Epithelial cell of esophagus (primary cell): ENCODE measurements at regions not wholly inside any gene's neighbourhood (a gene's known extent, or its start where the extent isn't known, plus 50 kb on each side); places are given as distances from the start of the nearest gene placed in this dataset.
A peak's percentile ranks its signal among the peaks of the same experiment; 100 is the strongest.
"Not testable (repeated sequence)": the region's sequence is repeated elsewhere in the genome, so short reads cannot be mapped to it uniquely, and the experiment has no call there.

Experiments
- DNase-seq: peaks from one replicate; pipeline ENCODE4 v3.0.0; 2010; ENCODE audit warnings: low read depth
- H3K4me3 ChIP-seq: 2 replicates; pipeline ENCODE4 v1.5.1; 2011; ENCODE audit warnings: mild to moderate bottlenecking, low read length, control low read depth
- TF ChIP-seq, protein P1 (sequence below): IDR thresholded peaks from 2 replicates; pipeline ENCODE4 v1.5.1; 2011; ENCODE audit warnings: low read depth, mild to moderate bottlenecking, low read length, control low read depth, inconsistent platforms; ENCODE audit not compliant: insufficient read depth; ENCODE audit errors: missing control alignments

DNA sequence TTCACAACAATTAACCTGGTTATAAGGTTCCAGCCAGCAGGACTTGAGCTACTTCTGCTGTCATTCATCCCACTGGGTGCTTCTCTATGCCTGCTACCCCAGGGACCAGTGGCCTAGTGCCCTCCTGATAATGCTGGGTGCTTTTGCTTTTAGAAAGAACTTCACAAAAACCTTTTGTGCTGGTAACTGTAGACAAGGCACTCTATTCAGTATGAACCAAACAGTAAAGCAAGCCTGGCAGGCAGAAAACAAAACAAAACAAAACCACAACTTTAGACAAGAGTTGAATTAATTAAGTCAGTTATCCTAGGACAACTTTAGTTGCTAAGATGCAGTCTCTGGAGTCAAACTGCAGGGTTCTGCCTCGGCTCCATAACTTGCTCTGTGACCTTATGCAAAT is 61.9 kb upstream of the ADGRL2 start:
- TF ChIP-seq, protein P1, sequence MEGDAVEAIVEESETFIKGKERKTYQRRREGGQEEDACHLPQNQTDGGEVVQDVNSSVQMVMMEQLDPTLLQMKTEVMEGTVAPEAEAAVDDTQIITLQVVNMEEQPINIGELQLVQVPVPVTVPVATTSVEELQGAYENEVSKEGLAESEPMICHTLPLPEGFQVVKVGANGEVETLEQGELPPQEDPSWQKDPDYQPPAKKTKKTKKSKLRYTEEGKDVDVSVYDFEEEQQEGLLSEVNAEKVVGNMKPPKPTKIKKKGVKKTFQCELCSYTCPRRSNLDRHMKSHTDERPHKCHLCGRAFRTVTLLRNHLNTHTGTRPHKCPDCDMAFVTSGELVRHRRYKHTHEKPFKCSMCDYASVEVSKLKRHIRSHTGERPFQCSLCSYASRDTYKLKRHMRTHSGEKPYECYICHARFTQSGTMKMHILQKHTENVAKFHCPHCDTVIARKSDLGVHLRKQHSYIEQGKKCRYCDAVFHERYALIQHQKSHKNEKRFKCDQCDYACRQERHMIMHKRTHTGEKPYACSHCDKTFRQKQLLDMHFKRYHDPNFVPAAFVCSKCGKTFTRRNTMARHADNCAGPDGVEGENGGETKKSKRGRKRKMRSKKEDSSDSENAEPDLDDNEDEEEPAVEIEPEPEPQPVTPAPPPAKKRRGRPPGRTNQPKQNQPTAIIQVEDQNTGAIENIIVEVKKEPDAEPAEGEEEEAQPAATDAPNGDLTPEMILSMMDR = no peak
- no peak overlapping the region for H3K4me3 ChIP-seq
- no peak for DNase-seq

DNA sequence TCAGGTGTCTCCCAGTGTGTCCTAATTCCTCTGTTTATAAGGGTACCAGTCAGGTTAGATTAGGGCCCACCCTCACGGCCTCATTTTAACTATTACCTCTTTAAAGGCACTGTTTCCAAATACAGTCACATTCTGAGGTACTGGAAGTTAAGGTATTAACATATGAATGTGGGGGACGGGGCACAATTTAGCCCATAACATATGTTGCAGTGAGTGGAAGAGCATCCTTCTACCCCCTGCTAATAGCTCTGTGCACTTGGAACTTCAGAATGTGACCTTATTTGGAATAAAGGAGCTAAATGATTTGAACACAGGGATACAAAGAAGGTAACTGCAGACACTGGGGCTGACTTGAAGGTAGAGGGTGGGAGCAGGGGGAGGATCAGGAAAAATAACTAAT is 67.3 kb upstream of the ADGRL2 start:
- DNase-seq = no peak
- TF ChIP-seq, protein P1 = no peak
- no peak overlapping the region for H3K4me3 ChIP-seq

DNA sequence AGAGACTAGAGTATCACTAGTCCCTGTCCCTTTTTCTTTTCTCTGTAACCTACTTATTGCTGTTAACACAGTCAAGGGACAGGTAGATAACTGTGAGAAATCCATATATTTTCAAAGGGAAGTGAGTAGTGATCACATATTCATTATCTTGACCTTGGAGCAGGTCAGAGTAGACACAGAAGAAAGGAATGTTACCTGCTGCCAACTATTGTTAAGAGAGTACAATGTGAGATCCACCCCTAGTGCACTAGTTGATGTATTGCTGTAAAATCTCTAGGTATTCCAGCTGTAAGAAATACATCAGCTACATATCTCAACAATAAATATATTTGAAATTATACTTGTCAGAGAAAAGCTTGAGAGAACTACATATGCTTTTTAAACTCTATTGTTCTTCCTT is 68.7 kb upstream of the ADGRL2 start:
- DNase-seq = peak; percentile 72
- TF ChIP-seq, protein P1 = peak; percentile 46
- no peak overlapping the region for H3K4me3 ChIP-seq

DNA sequence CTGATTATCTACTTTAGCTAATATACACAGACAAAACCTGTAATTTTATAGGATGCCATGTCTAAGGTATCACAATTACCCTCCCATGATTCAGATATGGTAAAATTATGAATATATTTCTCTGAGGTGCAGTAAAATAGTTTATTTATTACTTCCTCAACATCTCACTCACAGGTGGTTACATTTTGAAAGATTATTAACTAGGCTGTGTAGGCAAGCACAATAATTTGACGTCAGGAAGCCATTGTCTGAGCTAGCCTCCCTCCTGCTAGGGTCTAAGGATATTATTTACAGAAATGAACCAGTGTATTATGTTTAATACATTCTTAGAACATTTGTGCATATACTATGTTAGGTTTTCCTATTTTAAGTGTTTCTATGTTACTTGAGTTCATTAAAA is 69.9 kb upstream of the ADGRL2 start:
- H3K4me3 ChIP-seq = no peak overlapping the region
- TF ChIP-seq, protein P1 = no peak
- DNase-seq = no peak

DNA sequence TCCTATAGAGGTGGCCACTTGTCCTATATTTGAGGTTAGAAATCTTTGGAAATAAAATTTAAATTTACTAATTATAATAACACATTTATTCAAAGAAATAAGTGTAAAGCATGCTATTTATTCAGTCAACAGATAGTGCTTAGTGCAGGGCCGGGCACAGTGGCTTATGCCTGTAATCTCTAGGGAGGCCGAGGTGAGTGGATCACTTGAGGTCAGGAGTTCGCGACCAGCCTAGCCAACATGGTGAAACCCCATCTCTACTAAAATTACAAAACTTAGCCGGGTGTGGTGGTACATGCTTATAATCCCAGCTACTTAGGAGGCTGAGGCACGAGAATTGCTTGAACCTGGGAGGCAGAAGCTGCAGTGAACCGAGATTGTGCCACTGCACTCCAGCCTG is 70.4 kb upstream of the ADGRL2 start:
- H3K4me3 ChIP-seq, DNase-seq: not testable (repeated sequence)

DNA sequence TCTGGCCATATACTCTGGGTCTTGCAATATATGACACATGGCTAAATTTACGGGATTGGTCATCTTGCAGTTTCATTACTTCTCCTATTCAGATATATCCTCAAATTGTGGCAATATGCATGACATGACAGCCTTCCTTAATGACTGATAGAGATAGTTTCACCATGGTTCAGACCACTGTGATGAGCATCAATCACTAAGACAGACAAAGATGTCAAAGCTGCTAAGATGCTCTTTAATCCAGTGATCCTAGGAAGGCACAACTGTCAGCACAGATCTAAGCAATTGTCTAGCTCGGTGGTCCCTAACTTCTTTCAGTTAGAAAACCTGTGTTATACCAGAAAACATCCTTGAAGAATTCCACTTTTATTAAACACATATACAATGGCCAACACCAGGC is 70.9 kb upstream of the ADGRL2 start:
- TF ChIP-seq, protein P1 = no peak
- H3K4me3 ChIP-seq = no peak overlapping the region
- no peak for DNase-seq

DNA sequence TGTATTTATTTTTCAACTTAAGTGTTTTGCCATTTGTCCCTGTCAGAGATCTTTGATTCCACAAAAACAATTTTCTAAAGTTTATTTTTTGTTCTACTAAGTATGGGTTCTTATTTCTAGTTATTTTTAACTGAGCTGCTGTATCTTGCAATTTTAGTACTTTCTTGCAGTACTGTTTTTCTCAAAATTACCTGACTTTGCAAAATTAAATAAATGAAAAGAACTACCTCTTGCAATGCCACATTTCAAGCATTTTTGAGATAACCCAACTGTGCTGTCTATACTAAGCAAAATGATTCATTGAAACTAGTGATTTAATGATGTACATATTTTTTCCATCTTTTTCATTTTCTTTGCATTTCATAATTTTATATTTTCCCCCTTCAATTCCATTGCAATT is 71.5 kb upstream of the ADGRL2 start:
- DNase-seq = no peak
- TF ChIP-seq, protein P1 = no peak
- H3K4me3 ChIP-seq = no peak overlapping the region

DNA sequence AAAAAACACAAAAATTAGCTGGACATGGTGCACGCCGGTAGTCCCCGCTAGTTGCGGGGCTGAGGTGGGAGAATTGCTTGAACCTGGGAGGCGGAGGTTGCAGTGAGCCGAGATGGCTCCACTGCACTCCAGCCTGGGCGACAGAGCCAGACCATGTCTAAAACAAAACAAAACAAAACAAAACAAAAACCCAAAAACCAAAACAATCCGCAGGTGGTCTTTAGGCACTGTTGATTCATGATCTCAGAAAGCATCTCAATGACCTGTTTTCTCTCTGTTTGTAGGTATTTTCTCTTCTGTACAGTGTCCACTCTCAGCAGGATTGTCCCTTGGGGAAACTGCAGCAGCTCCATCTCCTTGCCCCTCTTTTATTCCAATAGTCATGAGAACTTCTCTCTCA is 74.9 kb upstream of the ADGRL2 start:
- TF ChIP-seq, protein P1 = no peak
- no peak overlapping the region for H3K4me3 ChIP-seq
- DNase-seq = no peak

DNA sequence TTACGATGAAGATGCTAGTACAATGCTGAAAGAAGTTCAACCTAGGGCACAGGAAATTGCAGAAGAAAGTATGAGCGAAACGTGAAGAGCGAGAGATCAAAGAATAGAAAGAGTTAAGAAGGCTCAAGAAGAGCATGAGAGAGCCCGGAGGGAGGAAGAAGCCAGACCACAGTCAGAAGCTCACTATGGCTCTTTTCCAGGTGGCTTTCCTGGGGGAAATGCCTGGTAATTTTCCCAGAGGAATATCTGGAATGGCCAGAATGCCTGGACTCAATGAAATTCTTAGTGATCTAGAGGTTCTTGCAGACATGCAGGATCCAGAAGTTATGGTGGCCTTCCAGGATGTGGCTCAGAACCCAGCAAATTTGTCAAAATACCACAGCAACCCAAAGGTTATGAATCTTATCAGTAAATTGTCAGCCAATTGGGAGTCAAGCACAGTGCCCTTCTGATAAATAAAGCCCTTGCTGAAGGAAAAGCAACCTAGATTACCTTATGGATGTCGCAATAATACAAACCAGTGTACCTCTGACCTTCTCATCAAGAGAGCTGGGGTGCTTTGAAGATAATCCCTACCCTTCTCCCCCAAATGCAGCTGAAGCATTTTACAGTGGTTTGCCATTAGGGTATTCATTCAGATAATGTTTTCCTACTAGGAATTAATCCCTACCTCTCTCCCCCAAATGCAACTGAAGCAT is 78.0 kb upstream of the ADGRL2 start:
- not testable (repeated sequence) for DNase-seq, H3K4me3 ChIP-seq

DNA sequence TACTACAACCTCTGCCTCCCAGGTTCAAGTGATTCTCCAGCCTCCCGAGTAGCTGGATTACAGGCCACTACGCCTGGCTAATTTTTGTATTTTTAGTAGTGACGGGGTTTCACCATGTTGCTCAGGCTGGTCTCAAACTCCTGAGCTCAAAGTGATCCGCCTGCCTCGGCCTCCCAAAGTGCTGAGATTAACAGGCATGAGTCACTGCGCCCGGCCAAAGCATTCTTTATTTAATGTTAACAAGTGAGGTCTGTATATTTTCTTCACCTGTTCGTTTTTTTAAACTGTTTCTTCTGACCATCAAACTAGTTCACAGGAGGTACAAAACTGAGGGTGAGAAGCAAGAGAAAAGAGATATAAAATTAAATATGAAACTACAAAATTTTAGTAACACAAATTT is 80.5 kb upstream of the ADGRL2 start:
- not testable (repeated sequence) for H3K4me3 ChIP-seq, DNase-seq
